H1 (cell line): ENCODE measurements at regions not wholly inside any gene's neighbourhood (a gene's known extent, or its start where the extent isn't known, plus 50 kb on each side); places are given as distances from the start of the nearest gene placed in this dataset.

Source experiments
- CTCF ChIA-PET: fragments of 300-600 bp; sonication (Branson Sonifier 250); formaldehyde crosslinking; loops from one replicate; lab custom pipeline; 2021; ENCODE audit not compliant: partially characterized antibody; lab: Charles Lee
- POLR2A ChIA-PET: fragments of 300-600 bp; sonication (Branson Sonifier 250); formaldehyde crosslinking; loops from one replicate; lab custom pipeline; 2021; ENCODE audit warnings: inconsistent platforms; ENCODE audit not compliant: partially characterized antibody; lab: Charles Lee
- DNase-seq, 2 experiments: peaks; one replicate each; pipeline versions ENCODE4 v3.0.0 to v3.0.0-alpha.2; 2010 to 2022; ENCODE audit warnings: low spot score in 2 of 2, low read depth in 1 of 2, mixed read lengths in 1 of 2
- FAIRE-seq: peaks from 2 replicates; lab custom pipeline; 2011; peaks lifted over from hg19 to GRCh38; lab: Jason Lieb, UNC
- H2AFZ ChIP-seq: 2 replicates; pipeline ENCODE4 v1.8.1; 2012; ENCODE audit warnings: low read length, inconsistent platforms
- H2AK5ac ChIP-seq: 2 replicates; pipeline ENCODE4 v1.6.1; 2013; ENCODE audit warnings: low read depth, low read length
- H2BK120ac ChIP-seq: replicated peaks from 2 replicates; pipeline ENCODE3; 2013; ENCODE audit warnings: low read depth, low read length, inconsistent platforms
- H2BK12ac ChIP-seq: 2 replicates; pipeline ENCODE4 v1.6.1; 2013; ENCODE audit warnings: low read depth, low read length
- H2BK15ac ChIP-seq: 2 replicates; pipeline ENCODE4 v1.6.1; 2013; ENCODE audit warnings: low read length
- H2BK20ac ChIP-seq: 2 replicates; pipeline ENCODE4 v1.6.1; 2013; ENCODE audit warnings: low read length
- H2BK5ac ChIP-seq: 2 replicates; pipeline ENCODE4 v1.6.1; 2013; ENCODE audit warnings: low read depth, low read length
- H3K14ac ChIP-seq: 2 replicates; pipeline ENCODE4 v1.6.1; 2013; ENCODE audit warnings: inconsistent platforms; ENCODE audit not compliant: insufficient read length
- H3K18ac ChIP-seq: 2 replicates; pipeline ENCODE4 v1.6.1; 2013; ENCODE audit warnings: low read length; ENCODE audit errors: extremely low read depth
- H3K23ac ChIP-seq: 2 replicates; pipeline ENCODE4 v1.6.1; 2013; ENCODE audit warnings: inconsistent platforms; ENCODE audit not compliant: insufficient read length
- H3K23me2 ChIP-seq: 2 replicates; pipeline ENCODE4 v1.6.1; 2013; ENCODE audit warnings: low read depth, low read length
- H3K27ac ChIP-seq: 2 replicates; pipeline ENCODE4 v1.6.1; 2011; ENCODE audit warnings: low read depth, low read length, inconsistent platforms
- H3K27me3 ChIP-seq, 4 experiments: replicated peaks in 1 of 4; 1 replicate in 1 of 4; 2 replicates in 3 of 4; pipeline versions ENCODE4 v1.6.1 to v1.8.1; 2011 to 2013; ENCODE audit warnings: low read length in 3 of 4, mild to moderate bottlenecking in 3 of 4, inconsistent platforms in 2 of 4, mixed read lengths in 2 of 4, moderate library complexity in 1 of 4; ENCODE audit not compliant: control insufficient read depth in 3 of 4, insufficient read depth in 3 of 4; ENCODE audit errors: extremely low read depth in 1 of 4
- H3K36me3 ChIP-seq, 4 experiments: 2 replicates each; pipeline versions ENCODE4 v1.6.1 to v1.8.1; 2011 to 2013; ENCODE audit warnings: mild to moderate bottlenecking in 4 of 4, low read length in 3 of 4, moderate library complexity in 2 of 4, control low read depth in 1 of 4, inconsistent platforms in 1 of 4; ENCODE audit not compliant: insufficient read depth in 4 of 4, control insufficient read depth in 2 of 4
- H3K4ac ChIP-seq: replicated peaks from 2 replicates; pipeline ENCODE3; 2013; ENCODE audit warnings: low read length, low read depth, mixed read lengths, inconsistent platforms; ENCODE audit not compliant: insufficient read length
- H3K4me1 ChIP-seq, 4 experiments: replicated peaks in 1 of 4; 1 replicate in 1 of 4; 2 replicates in 3 of 4; pipeline versions ENCODE4 v1.6.1 to v1.8.1; 2011 to 2013; ENCODE audit warnings: low read length in 3 of 4, inconsistent platforms in 2 of 4, mixed read lengths in 1 of 4; ENCODE audit not compliant: insufficient read depth in 4 of 4, control insufficient read depth in 3 of 4
- H3K4me2 ChIP-seq, 2 experiments: 2 replicates each; pipeline versions ENCODE4 v1.6.1 to v1.8.1; 2011 to 2013; ENCODE audit warnings: low read depth in 2 of 2, low read length in 2 of 2, control low read depth in 1 of 2, inconsistent platforms in 1 of 2, mild to moderate bottlenecking in 1 of 2; ENCODE audit not compliant: insufficient read depth in 1 of 2
- H3K4me3 ChIP-seq, 4 experiments: fragments of 200-600, 300-600 bp in 1 of 4; sonication (generic), shearing (Covaris generic), sonication (Bioruptor Twin) in 1 of 4; 2 replicates each; pipeline versions ENCODE4 v1.5.1 to v1.8.1; 2011 to 2016; ENCODE audit warnings: low read length in 4 of 4, low read depth in 3 of 4, control low read depth in 2 of 4, inconsistent platforms in 2 of 4, mild to moderate bottlenecking in 2 of 4, mixed read lengths in 1 of 4, moderate library complexity in 1 of 4; ENCODE audit not compliant: insufficient read depth in 2 of 4; ENCODE audit errors: extremely low read depth in 1 of 4
- H3K56ac ChIP-seq: replicated peaks from 2 replicates; pipeline ENCODE3; 2013; ENCODE audit warnings: low read depth, mild to moderate bottlenecking, mixed read lengths, low read length, inconsistent platforms; ENCODE audit not compliant: insufficient read length
- H3K79me1 ChIP-seq: 2 replicates; pipeline ENCODE4 v1.6.1; 2013; ENCODE audit warnings: low read depth, low read length, control low read depth
- H3K79me2 ChIP-seq, 2 experiments: 2 replicates each; pipeline versions ENCODE4 v1.6.1 to v1.8.1; 2012 to 2013; ENCODE audit warnings: low read length in 2 of 2, mild to moderate bottlenecking in 2 of 2, inconsistent platforms in 1 of 2; ENCODE audit not compliant: insufficient read depth in 2 of 2, control insufficient read depth in 1 of 2
- H3K9ac ChIP-seq, 4 experiments: replicated peaks in 1 of 4; 1 replicate in 1 of 4; 2 replicates in 3 of 4; pipeline versions ENCODE4 v1.6.1 to v1.8.1; 2011 to 2013; ENCODE audit warnings: low read depth in 3 of 4, low read length in 3 of 4, control low read depth in 2 of 4, mild to moderate bottlenecking in 2 of 4, moderate library complexity in 2 of 4, inconsistent platforms in 1 of 4; ENCODE audit errors: extremely low read depth in 1 of 4
- H3K9me3 ChIP-seq, 2 experiments: 2 replicates each; pipeline versions ENCODE4 v1.6.1 to v1.8.1; 2012 to 2013; ENCODE audit warnings: mild to moderate bottlenecking in 2 of 2, moderate library complexity in 2 of 2, control low read depth in 1 of 2, inconsistent platforms in 1 of 2, low read depth in 1 of 2, low read length in 1 of 2, mixed read lengths in 1 of 2; ENCODE audit not compliant: insufficient read depth in 2 of 2
- H4K20me1 ChIP-seq, 2 experiments: replicated peaks in 1 of 2; 2 replicates each; pipeline versions ENCODE3 to v1.8.1; 2011 to 2013; ENCODE audit warnings: inconsistent platforms in 2 of 2, low read length in 2 of 2, mild to moderate bottlenecking in 1 of 2; ENCODE audit not compliant: insufficient read depth in 2 of 2, control insufficient read depth in 1 of 2
- H4K5ac ChIP-seq: 2 replicates; pipeline ENCODE4 v1.6.1; 2013; ENCODE audit warnings: low read length, low read depth, mixed read lengths, inconsistent platforms; ENCODE audit not compliant: insufficient read length
- H4K8ac ChIP-seq: 2 replicates; pipeline ENCODE4 v1.8.0; 2013; ENCODE audit warnings: mild to moderate bottlenecking, moderate library complexity, low read length, inconsistent platforms; ENCODE audit not compliant: insufficient read depth; ENCODE audit errors: extremely low read depth
- H4K91ac ChIP-seq: replicated peaks from 2 replicates; pipeline ENCODE3; 2013; ENCODE audit warnings: low read length, mixed read lengths, inconsistent platforms; ENCODE audit not compliant: insufficient read length
- BACH1 ChIP-seq: IDR thresholded peaks from 2 replicates; pipeline ENCODE4 v1.6.1; 2012; ENCODE audit warnings: low read length, improper control_type of control experiment
- BRCA1 ChIP-seq: IDR thresholded peaks from 2 replicates; pipeline ENCODE4 v1.6.1; 2012; ENCODE audit warnings: low read depth, low read length, improper control_type of control experiment
- CEBPB ChIP-seq: IDR thresholded peaks from 2 replicates; pipeline ENCODE4 v1.6.1; 2012; ENCODE audit warnings: low read depth, low read length
- CTBP2 ChIP-seq: IDR thresholded peaks from 2 replicates; pipeline ENCODE4 v1.7.0; 2011; ENCODE audit warnings: borderline replicate concordance, mild to moderate bottlenecking, moderate library complexity, mixed read lengths, low read length; ENCODE audit not compliant: insufficient read depth, insufficient read length
- EGR1 ChIP-seq: IDR thresholded peaks from 2 replicates; pipeline ENCODE4 v1.6.1; 2011; ENCODE audit warnings: low read depth, low read length, borderline replicate concordance
- JUND ChIP-seq: IDR thresholded peaks from 2 replicates; pipeline ENCODE4 v1.6.1; 2011; ENCODE audit warnings: mild to moderate bottlenecking, improper control_type of control experiment, low read length
- KDM1A ChIP-seq: fragments of 200-600, 300-600 bp; sonication (generic); IDR thresholded peaks from 2 replicates; pipeline ENCODE4 v1.7.1; 2016; ENCODE audit warnings: mild to moderate bottlenecking, low read length, borderline replicate concordance
- MAX ChIP-seq: IDR thresholded peaks from 2 replicates; pipeline ENCODE4 v1.6.1; 2012; ENCODE audit warnings: inconsistent platforms
- RBBP5 ChIP-seq: IDR thresholded peaks from 2 replicates; pipeline ENCODE4 v1.7.1; 2012; ENCODE audit warnings: low read depth, mild to moderate bottlenecking, inconsistent platforms, low read length, moderate library complexity, borderline replicate concordance
- SIN3A ChIP-seq, 2 experiments: IDR thresholded peaks in 1 of 2; conservative IDR thresholded peaks in 1 of 2; 2 replicates each; pipeline ENCODE4 v1.6.1; 2011 to 2012; ENCODE audit warnings: low read length in 2 of 2, improper control_type of control experiment in 1 of 2, low read depth in 1 of 2, mild to moderate bottlenecking in 1 of 2
- SIX5 ChIP-seq: IDR thresholded peaks from 2 replicates; pipeline ENCODE4 v1.6.1; 2011; ENCODE audit warnings: mild to moderate bottlenecking, low read depth, low read length
- SUZ12 ChIP-seq: fragments of 200-600 bp; sonication (generic); IDR thresholded peaks from 2 replicates; pipeline ENCODE4 v1.6.1; 2012; ENCODE audit warnings: mild to moderate bottlenecking, inconsistent platforms, low read length, moderate library complexity, mixed read lengths
- TEAD4 ChIP-seq: IDR thresholded peaks from 2 replicates; pipeline ENCODE4 v1.6.1; 2012; ENCODE audit warnings: low read depth, low read length, inconsistent platforms, mixed read lengths
- WGBS, 2 experiments: shearing (Covaris generic) in 1 of 2; methylation state at CpG; one replicate each; pipeline versions ENCODE4 v1.1.6 to v1.1.7; 2013 to 2015; ENCODE audit warnings: low lambda C conversion rate in 2 of 2, mixed read lengths in 2 of 2, inconsistent platforms in 1 of 2, low coverage in 1 of 2, missing lambda C conversion rate in 1 of 2; ENCODE audit not compliant: insufficient replicate concordance in 2 of 2, insufficient coverage in 1 of 2, insufficient read length in 1 of 2; ENCODE audit errors: extremely low coverage in 1 of 2, missing lambda C conversion rate in 1 of 2; 5-methylcytosine and 5-hydroxymethylcytosine counted together

GRCh38 chr18:61734396-61734795, 158.4 kb downstream of the RNF152 start:
- no peak overlapping the region for H3K14ac ChIP-seq
- no peaks in the 10 kb centered on the region for H3K9me3 ChIP-seq
- ChIA-PET CTCF (interaction anchor here (0.7 to 1.8 kb wide), 2 partner anchors 11 to 98 kb away, joined by 3 to 7 read pairs; no protein-coding TSS in a partner anchor), POLR2A (no interaction called here)
- DNase-seq (no peak), FAIRE-seq (no peak)
- no peak overlapping the region for H3K23ac ChIP-seq
- no peak overlapping the region for H3K4me3 ChIP-seq
- no peaks in the 10 kb centered on the region for H3K79me2 ChIP-seq
- no peaks in the 10 kb centered on the region for H3K27me3 ChIP-seq
- no peaks in the 10 kb centered on the region; the same call in 1 of the 2 replicates for H3K79me1 ChIP-seq
- no peaks in the 10 kb centered on the region for H4K20me1 ChIP-seq
- H3K4me2 ChIP-seq = no peak overlapping the region
- no peak overlapping the region for H2BK12ac ChIP-seq
- H3K4me1 ChIP-seq = no peaks in the 10 kb centered on the region
- 0 out of 2 replicates have a peak overlapping the region, but pooled peaks have one; percentile 53 for H2BK15ac ChIP-seq
- H3K9ac ChIP-seq = no peak overlapping the region
- H2AK5ac ChIP-seq = no peak overlapping the region
- no peaks in the 10 kb centered on the region; the same call in 1 of the 2 replicates for H3K23me2 ChIP-seq
- 98% methylated on average over 3 of the region's 3 CpGs; no CpG with 5 or more reads in 1 of the 2 experiments for WGBS, 2 experiments
- no peak overlapping the region for H4K5ac ChIP-seq
- H3K36me3 ChIP-seq = no peaks in the 10 kb centered on the region
- no peak overlapping the region for H3K18ac ChIP-seq
- no peak overlapping the region for H4K91ac ChIP-seq
- no peak overlapping the region for H2AFZ ChIP-seq
- H3K27ac ChIP-seq = no peak overlapping the region
- no peak overlapping the region for H3K4ac ChIP-seq
- no peak overlapping the region for H2BK5ac ChIP-seq
- H4K8ac ChIP-seq = no peak overlapping the region
- H2BK120ac ChIP-seq = no peak overlapping the region
- no peak overlapping the region for H2BK20ac ChIP-seq
- H3K56ac ChIP-seq = no peak overlapping the region
- no peak for TF ChIP-seq EGR1
- no peak for TF ChIP-seq CTBP2
- TF ChIP-seq RBBP5 = no peak
- no peak for TF ChIP-seq TEAD4
- no peak for TF ChIP-seq KDM1A
- no peak for TF ChIP-seq JUND
- TF ChIP-seq SIX5 = no peak
- TF ChIP-seq BACH1 = no peak
- TF ChIP-seq CEBPB = no peak
- TF ChIP-seq MAX = no peak
- TF ChIP-seq BRCA1 = no peak
- no peak for TF ChIP-seq SUZ12
- TF ChIP-seq SIN3A (conservative IDR thresholded peaks at IDR 0.05 in 1 of 2, IDR thresholded peaks at IDR 0.05 in 1 of 2; ENCODE audit: low read depth in 1 of 2, low read length in 2 of 2) = no peak
